MCF 10A (cell line): ENCODE measurements at regions not wholly inside any gene's neighbourhood (a gene's known extent, or its start where the extent isn't known, plus 50 kb on each side); places are given as distances from the start of the nearest gene placed in this dataset.

ENCODE experiments used
- BruUV-seq: library from RNA; stranded (reverse); fragments of 400-500 nt; replicated peaks from 2 replicates; lab custom pipeline; 2021; lab: Mats Ljungman, UMichigan
- CTCF ChIA-PET: fragments of 300-600 bp; sonication (Branson Sonifier 250); formaldehyde crosslinking; extraction: SDS; loops from one replicate; lab custom pipeline; 2021; ENCODE audit warnings: antibody characterized with exemption, inconsistent platforms; lab: Yijun Ruan, JAX
- POLR2A ChIA-PET: fragments of 300-600, 350-650 bp; sonication (Branson Sonifier 250); formaldehyde crosslinking; extraction: SDS; loops from one replicate; lab custom pipeline; 2020; ENCODE audit warnings: antibody characterized with exemption, inconsistent platforms; lab: Yijun Ruan, JAX
- DNase-seq: peaks from one replicate; pipeline ENCODE4 v3.0.0-alpha.2; 2018; ENCODE audit not compliant: unreplicated experiment
- H3K27ac Mint-ChIP-seq: one replicate; pipeline ENCODE4 v1.8.0; 2022; ENCODE audit warnings: mild to moderate bottlenecking, low read depth, mixed read lengths; ENCODE audit not compliant: unreplicated experiment
- H3K27me3 Mint-ChIP-seq: one replicate; pipeline ENCODE4 v1.8.0; 2022; ENCODE audit warnings: mixed read lengths; ENCODE audit not compliant: insufficient read depth, unreplicated experiment
- H3K36me3 Mint-ChIP-seq: one replicate; pipeline ENCODE4 v1.8.0; 2022; ENCODE audit warnings: mild to moderate bottlenecking, moderate library complexity, mixed read lengths; ENCODE audit not compliant: insufficient read depth, unreplicated experiment
- H3K4me1 Mint-ChIP-seq: one replicate; pipeline ENCODE4 v1.8.0; 2022; ENCODE audit warnings: mixed read lengths; ENCODE audit not compliant: insufficient read depth, unreplicated experiment
- H3K4me3 Mint-ChIP-seq: one replicate; pipeline ENCODE4 v1.8.0; 2022; ENCODE audit warnings: mild to moderate bottlenecking, moderate library complexity, mixed read lengths; ENCODE audit not compliant: unreplicated experiment
- H3K9me3 Mint-ChIP-seq: one replicate; pipeline ENCODE4 v1.8.0; 2022; ENCODE audit warnings: mixed read lengths; ENCODE audit not compliant: unreplicated experiment
- intact Hi-C: fragments of 100-400 bp; cut with micrococcal nuclease; formaldehyde crosslinking; loops from 2 replicates; pipeline ENCODE4 v1.14.1; 2022
- TF ChIP-seq, protein P1 (sequence below): fragments of 200-600 bp; IDR thresholded peaks from one replicate; pipeline ENCODE4 v1.8.0; 2022; ENCODE audit warnings: antibody characterized with exemption, mild to moderate bottlenecking; ENCODE audit not compliant: unreplicated experiment

DNA sequence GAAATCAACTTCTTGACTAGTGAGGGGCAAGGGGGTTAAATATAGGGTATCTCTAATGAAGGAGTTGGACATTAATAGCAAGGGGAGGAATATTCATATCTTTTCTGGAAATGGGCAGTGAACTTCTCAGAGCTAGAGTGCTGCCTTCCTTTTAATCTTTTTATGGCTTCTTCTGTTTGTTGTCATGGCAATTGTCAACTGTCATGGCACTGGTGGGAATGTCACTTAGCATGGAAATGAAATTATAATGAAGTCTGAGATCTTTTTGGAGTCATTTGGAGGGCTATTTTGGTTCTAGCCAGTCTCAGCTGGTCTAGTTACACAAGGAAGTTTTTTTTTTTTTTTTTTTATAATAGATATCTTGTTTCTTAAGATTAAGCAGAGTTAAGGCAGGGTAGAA lies 250.2 kb downstream of the AASDHPPT start:
- H3K4me3 Mint-ChIP-seq = no peak overlapping the region
- no peaks in the 10 kb centered on the region for H3K4me1 Mint-ChIP-seq
- no peak for DNase-seq
- no peaks in the 10 kb centered on the region for H3K36me3 Mint-ChIP-seq
- H3K9me3 Mint-ChIP-seq = no peaks in the 10 kb centered on the region
- TF ChIP-seq, protein P1, sequence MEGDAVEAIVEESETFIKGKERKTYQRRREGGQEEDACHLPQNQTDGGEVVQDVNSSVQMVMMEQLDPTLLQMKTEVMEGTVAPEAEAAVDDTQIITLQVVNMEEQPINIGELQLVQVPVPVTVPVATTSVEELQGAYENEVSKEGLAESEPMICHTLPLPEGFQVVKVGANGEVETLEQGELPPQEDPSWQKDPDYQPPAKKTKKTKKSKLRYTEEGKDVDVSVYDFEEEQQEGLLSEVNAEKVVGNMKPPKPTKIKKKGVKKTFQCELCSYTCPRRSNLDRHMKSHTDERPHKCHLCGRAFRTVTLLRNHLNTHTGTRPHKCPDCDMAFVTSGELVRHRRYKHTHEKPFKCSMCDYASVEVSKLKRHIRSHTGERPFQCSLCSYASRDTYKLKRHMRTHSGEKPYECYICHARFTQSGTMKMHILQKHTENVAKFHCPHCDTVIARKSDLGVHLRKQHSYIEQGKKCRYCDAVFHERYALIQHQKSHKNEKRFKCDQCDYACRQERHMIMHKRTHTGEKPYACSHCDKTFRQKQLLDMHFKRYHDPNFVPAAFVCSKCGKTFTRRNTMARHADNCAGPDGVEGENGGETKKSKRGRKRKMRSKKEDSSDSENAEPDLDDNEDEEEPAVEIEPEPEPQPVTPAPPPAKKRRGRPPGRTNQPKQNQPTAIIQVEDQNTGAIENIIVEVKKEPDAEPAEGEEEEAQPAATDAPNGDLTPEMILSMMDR = no peak
- no peaks in the 10 kb centered on the region for H3K27me3 Mint-ChIP-seq
- no TSS peak for BruUV-seq
- ChIA-PET POLR2A (no interaction called here), CTCF (interaction anchor here (1.0 kb wide), 1 partner anchor 9 kb away, joined by 3 read pairs; no protein-coding TSS in a partner anchor)
- no peak overlapping the region for H3K27ac Mint-ChIP-seq
- intact Hi-C loops = no loop called here

DNA sequence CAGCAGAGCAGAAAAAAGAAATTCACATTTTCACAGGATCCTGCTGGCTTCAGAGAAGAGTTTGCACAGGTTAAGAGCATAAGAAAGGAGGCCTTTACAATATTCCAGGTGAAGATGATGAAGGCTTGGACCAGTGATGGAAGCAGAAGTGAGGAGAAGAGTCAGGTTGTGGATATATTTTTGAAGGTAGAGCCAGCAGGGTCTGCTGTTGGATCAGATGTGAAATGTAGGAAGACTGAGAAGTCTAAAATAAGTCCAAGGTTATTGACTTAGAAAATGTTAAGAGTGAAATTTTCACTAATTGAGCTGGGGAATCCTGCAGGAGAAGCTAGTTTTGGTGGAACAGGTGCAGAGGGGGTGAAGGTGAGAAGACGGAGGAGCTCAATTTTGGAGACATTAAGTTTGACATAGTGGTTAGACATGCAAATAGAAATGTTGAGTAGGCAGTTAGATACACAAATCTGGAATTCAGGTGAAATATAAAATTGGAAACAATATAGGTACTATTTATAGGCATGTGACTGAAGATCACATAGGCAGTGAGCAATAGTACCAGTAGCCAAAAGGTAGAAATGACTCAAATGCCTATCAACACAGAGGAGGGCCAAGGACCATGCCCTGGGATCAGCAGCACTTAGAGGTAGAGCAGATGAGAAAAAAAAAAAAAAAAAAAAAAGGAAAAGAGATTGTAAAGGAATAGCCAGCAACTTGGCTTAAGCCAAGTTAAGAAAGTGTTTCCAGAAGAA lies 252.0 kb downstream of the AASDHPPT start:
- DNase-seq = no peak
- Mint-ChIP-seq H3K36me3 (no peaks in the 10 kb centered on the region), H3K27ac (no peak overlapping the region), H3K9me3 (no peaks in the 10 kb centered on the region), H3K4me1 (no peaks in the 10 kb centered on the region), H3K27me3 (no peaks in the 10 kb centered on the region), H3K4me3 (no peak overlapping the region)
- intact Hi-C loops = no loop called here
- TF ChIP-seq, protein P1 = no peak
- no TSS peak for BruUV-seq
- POLR2A ChIA-PET = no interaction called here
- CTCF ChIA-PET = interaction anchor here (0.6 to 1.6 kb wide), 5 partner anchors 9 to 418 kb away, joined by 3 to 7 read pairs (median 3); no protein-coding TSS in a partner anchor

DNA sequence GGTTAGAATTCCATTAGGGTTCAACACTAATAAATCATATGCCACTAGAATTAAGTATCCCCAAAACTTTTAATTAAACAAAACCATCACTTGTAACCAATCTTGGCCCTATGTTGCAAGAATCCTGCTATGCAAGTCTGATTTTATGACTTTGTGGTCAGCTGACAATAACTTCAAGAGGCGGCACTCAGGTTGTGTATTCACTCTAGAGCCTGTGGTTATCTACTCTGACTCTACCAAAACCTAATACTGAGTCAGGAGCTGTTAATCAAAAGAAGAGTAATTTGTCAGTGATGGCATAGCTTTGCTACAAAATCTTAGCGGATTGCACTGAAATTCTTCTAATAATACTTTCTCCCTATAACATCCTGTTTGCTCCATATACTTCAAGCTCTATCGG lies 253.7 kb downstream of the AASDHPPT start:
- DNase-seq = no peak
- CTCF ChIA-PET = no interaction called here

DNA sequence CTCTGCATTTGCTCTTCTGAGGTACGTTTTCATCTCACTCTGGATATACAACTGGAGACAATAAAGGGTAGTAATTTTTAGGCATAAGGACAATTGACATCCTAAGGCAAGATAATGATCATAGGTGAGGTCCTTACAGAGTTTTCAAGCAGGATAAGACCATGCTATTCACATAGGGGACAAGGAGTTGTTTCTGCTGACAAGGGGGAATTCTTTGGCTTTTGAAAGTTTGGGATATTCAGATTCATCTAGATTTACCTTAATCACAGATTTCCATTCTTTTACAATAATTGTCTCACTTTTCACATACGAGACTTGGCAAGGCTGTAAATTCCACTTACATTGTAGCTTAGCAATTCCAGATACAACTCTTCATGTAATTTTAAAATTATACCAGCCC lies 256.2 kb downstream of the AASDHPPT start:
- no peak overlapping the region for H3K4me3 Mint-ChIP-seq
- DNase-seq = no peak
- ChIA-PET CTCF (interaction anchor here (0.5 to 2.2 kb wide), 3 partner anchors 8 to 103 kb away, joined by 4 to 7 read pairs (median 4); no protein-coding TSS in a partner anchor), POLR2A (no interaction called here)
- no peaks in the 10 kb centered on the region for H3K9me3 Mint-ChIP-seq
- H3K27ac Mint-ChIP-seq = peak overlapping the region; percentile 35
- H3K36me3 Mint-ChIP-seq = no peaks in the 10 kb centered on the region
- intact Hi-C loops = no loop called here
- TF ChIP-seq, protein P1 = no peak
- BruUV-seq = no TSS peak
- no peaks in the 10 kb centered on the region for H3K4me1 Mint-ChIP-seq
- H3K27me3 Mint-ChIP-seq = no peaks in the 10 kb centered on the region

More for the DNA sequence above, 253.7 kb downstream of the AASDHPPT start:
- Mint-ChIP-seq H3K27ac (no peak overlapping the region), H3K4me1 (no peaks in the 10 kb centered on the region), H3K9me3 (no peaks in the 10 kb centered on the region), H3K27me3 (no peaks in the 10 kb centered on the region), H3K36me3 (no peaks in the 10 kb centered on the region), H3K4me3 (no peak overlapping the region)
- TF ChIP-seq, protein P1 = no peak
- no TSS peak for BruUV-seq
- POLR2A ChIA-PET = interaction anchor here (0.6 kb wide), 1 partner anchor 291 kb away, joined by 3 read pairs; no protein-coding TSS in a partner anchor
- intact Hi-C loops = no loop called here
